ENCODE measurements at regions not wholly inside any gene's neighbourhood (a gene's known extent, or its start where the extent isn't known, plus 50 kb on each side); places are given as distances from the start of the nearest gene placed in this dataset.
"Not testable (repeated sequence)": the region's sequence is repeated elsewhere in the genome, so short reads cannot be mapped to it uniquely, and the experiment has no call there.

DNA sequence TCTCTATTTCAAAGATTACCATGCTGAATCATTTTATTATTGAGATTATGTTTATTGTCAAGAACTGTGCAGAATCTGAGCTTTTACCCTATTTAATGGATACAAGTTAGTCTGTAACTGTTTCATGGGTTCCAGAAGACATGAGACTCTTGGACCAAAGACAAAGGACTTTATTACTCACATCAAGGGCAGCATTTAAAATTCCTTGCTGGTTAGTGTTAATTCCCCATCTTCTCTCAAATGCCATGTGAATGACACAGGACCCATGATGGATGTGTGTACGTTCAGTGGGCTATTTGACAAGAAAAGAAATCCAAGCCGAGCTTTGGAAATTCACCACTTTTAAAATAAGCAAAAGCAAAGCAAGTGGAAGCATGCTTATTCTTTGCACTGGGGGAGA is 139.9 kb downstream of the PCDH20 start:
- Histone ChIP-seq H2AFZ (ENCODE audit: control insufficient read depth, low read length) (no peak overlapping the region), H3K27ac (ENCODE audit: control insufficient read depth, insufficient read depth, low read length) (no peak overlapping the region), H3K9me1 (ENCODE audit: control insufficient read depth, extremely low read depth, insufficient read depth, low read length) (no peaks in the 10 kb centered on the region), H3K36me3 (ENCODE audit: control insufficient read depth in 2 of 2, extremely low read depth in 1 of 2, insufficient read depth in 2 of 2, low read length in 2 of 2) (no peaks in the 10 kb centered on the region), H3K4me2 (ENCODE audit: control insufficient read depth, extremely low read depth, insufficient read depth, low read depth, low read length) (no peak overlapping the region), H4K20me1 (ENCODE audit: control insufficient read depth, extremely low read depth, insufficient read depth, low read length) (no peaks in the 10 kb centered on the region), H3K9me3 (ENCODE audit: control insufficient read depth, low read depth, low read length) (no peaks in the 10 kb centered on the region), H3K4me3 (ENCODE audit: control insufficient read depth in 2 of 3, extremely low read depth in 1 of 3, insufficient read depth in 2 of 3, low read depth in 1 of 3, low read length in 3 of 3) (no peak overlapping the region), H3K79me2 (ENCODE audit: control insufficient read depth, insufficient read depth, low read length) (no peaks in the 10 kb centered on the region), H3K4me1 (ENCODE audit: control insufficient read depth, extremely low read depth, insufficient read depth, low read length) (no peaks in the 10 kb centered on the region), H3K27me3 (ENCODE audit: control insufficient read depth, extremely low read depth, insufficient read depth, low read length) (no peaks in the 10 kb centered on the region), H3K9ac (ENCODE audit: control insufficient read depth, extremely low read depth, insufficient read depth, low read length) (no peak overlapping the region)
- dilution Hi-C loops (cut with MboI; ENCODE audit: extremely low pct_ligation_motif_present, low sequenced_read_pairs), result no loop called here
- no peak for DNase-seq (ENCODE audit: low read depth, low spot score)
- TF ChIP-seq CTCF (optimal IDR thresholded peaks at IDR 0.05 in 1 of 3, IDR thresholded peaks at IDR 0.05 in 1 of 3, conservative IDR thresholded peaks at IDR 0.05 in 1 of 3; ENCODE audit: extremely low read depth in 1 of 3, insufficient read depth in 2 of 3, low read length in 3 of 3) (no peak), EZH2 (IDR thresholded peaks at IDR 0.05; ENCODE audit: low read length) (no peak)
- no peak for FAIRE-seq

DNA sequence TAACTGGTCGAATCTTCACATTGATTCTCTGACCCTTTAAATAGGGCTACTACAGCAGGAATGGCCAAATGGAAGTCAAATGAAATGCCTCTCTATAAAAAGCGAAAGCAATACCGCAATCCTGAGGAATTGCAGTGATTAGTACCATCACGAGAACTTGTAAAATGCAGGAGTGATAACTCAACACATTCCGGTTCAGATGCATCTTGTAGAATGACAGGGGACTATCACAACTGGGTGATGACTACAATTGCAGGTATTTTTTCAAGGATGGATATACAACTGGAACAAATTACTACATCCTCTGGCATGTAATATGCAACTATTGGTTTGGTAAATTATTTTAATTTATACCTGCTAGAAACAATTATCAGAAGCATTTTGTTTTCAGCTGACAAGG is 140.4 kb downstream of the PCDH20 start:
- H3K27me3 ChIP-seq (ENCODE audit: control insufficient read depth, extremely low read depth, insufficient read depth, low read length), result no peaks in the 10 kb centered on the region
- dilution Hi-C loops (cut with MboI; ENCODE audit: extremely low pct_ligation_motif_present, low sequenced_read_pairs), result no loop called here
- FAIRE-seq (no peak), DNase-seq (ENCODE audit: low read depth, low spot score) (no peak)
- H3K27ac ChIP-seq (ENCODE audit: control insufficient read depth, insufficient read depth, low read length), result no peak overlapping the region
- H3K9ac ChIP-seq (ENCODE audit: control insufficient read depth, extremely low read depth, insufficient read depth, low read length), result no peak overlapping the region
- no peaks in the 10 kb centered on the region for H3K9me1 ChIP-seq (ENCODE audit: control insufficient read depth, extremely low read depth, insufficient read depth, low read length)
- H3K4me1 ChIP-seq (ENCODE audit: control insufficient read depth, extremely low read depth, insufficient read depth, low read length), result no peaks in the 10 kb centered on the region
- H3K4me2 ChIP-seq (ENCODE audit: control insufficient read depth, extremely low read depth, insufficient read depth, low read depth, low read length), result no peak overlapping the region
- no peaks in the 10 kb centered on the region for H4K20me1 ChIP-seq (ENCODE audit: control insufficient read depth, extremely low read depth, insufficient read depth, low read length)
- TF ChIP-seq EZH2 (IDR thresholded peaks at IDR 0.05; ENCODE audit: low read length) (no peak), CTCF (optimal IDR thresholded peaks at IDR 0.05 in 1 of 3, IDR thresholded peaks at IDR 0.05 in 1 of 3, conservative IDR thresholded peaks at IDR 0.05 in 1 of 3; ENCODE audit: extremely low read depth in 1 of 3, insufficient read depth in 2 of 3, low read length in 3 of 3) (no peak)
- no peaks in the 10 kb centered on the region for H3K79me2 ChIP-seq (ENCODE audit: control insufficient read depth, insufficient read depth, low read length)
- H3K9me3 ChIP-seq (ENCODE audit: control insufficient read depth, low read depth, low read length), result no peaks in the 10 kb centered on the region
- no peak overlapping the region for H3K4me3 ChIP-seq (ENCODE audit: control insufficient read depth in 2 of 3, extremely low read depth in 1 of 3, insufficient read depth in 2 of 3, low read depth in 1 of 3, low read length in 3 of 3)
- H3K36me3 ChIP-seq (ENCODE audit: control insufficient read depth in 2 of 2, extremely low read depth in 1 of 2, insufficient read depth in 2 of 2, low read length in 2 of 2), result no peaks in the 10 kb centered on the region
- H2AFZ ChIP-seq (ENCODE audit: control insufficient read depth, low read length), result no peak overlapping the region

DNA sequence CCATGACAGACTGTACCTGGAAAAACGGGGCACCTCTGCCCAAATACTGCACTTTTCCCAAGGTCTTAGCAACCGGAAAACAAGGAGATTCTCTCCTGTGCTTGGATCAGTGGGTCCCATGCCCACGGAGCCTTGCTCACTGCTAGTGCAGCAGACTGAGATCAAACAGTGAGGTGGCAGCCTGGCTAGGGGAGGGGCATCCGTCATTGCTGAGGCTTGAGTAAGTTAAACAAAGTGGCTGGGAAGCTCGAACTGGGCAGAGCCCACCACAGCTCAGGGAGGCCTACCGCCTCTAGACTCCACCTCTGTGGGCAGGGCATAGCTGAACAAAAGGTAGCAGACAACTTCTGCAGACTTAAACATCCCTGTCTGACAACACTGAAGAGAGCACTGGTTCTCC is 148.8 kb downstream of the PCDH20 start:
- H4K20me1 ChIP-seq (ENCODE audit: control insufficient read depth, extremely low read depth, insufficient read depth, low read length); H2AFZ ChIP-seq (ENCODE audit: control insufficient read depth, low read length); H3K9me1 ChIP-seq (ENCODE audit: control insufficient read depth, extremely low read depth, insufficient read depth, low read length); H3K9me3 ChIP-seq (ENCODE audit: control insufficient read depth, low read depth, low read length); H3K4me2 ChIP-seq (ENCODE audit: control insufficient read depth, extremely low read depth, insufficient read depth, low read depth, low read length); H3K27ac ChIP-seq (ENCODE audit: control insufficient read depth, insufficient read depth, low read length); DNase-seq (ENCODE audit: low read depth, low spot score); H3K79me2 ChIP-seq (ENCODE audit: control insufficient read depth, insufficient read depth, low read length); H3K4me1 ChIP-seq (ENCODE audit: control insufficient read depth, extremely low read depth, insufficient read depth, low read length); FAIRE-seq; H3K27me3 ChIP-seq (ENCODE audit: control insufficient read depth, extremely low read depth, insufficient read depth, low read length); dilution Hi-C loops (cut with MboI; ENCODE audit: extremely low pct_ligation_motif_present, low sequenced_read_pairs); H3K36me3 ChIP-seq (ENCODE audit: control insufficient read depth in 2 of 2, extremely low read depth in 1 of 2, insufficient read depth in 2 of 2, low read length in 2 of 2); H3K4me3 ChIP-seq (ENCODE audit: control insufficient read depth in 2 of 3, extremely low read depth in 1 of 3, insufficient read depth in 2 of 3, low read depth in 1 of 3, low read length in 3 of 3); H3K9ac ChIP-seq (ENCODE audit: control insufficient read depth, extremely low read depth, insufficient read depth, low read length): not testable (repeated sequence)
